Ishikawa (cell line): ENCODE measurements at regions not wholly inside any gene's neighbourhood (a gene's known extent, or its start where the extent isn't known, plus 50 kb on each side); places are given as distances from the start of the nearest gene placed in this dataset.

Experiments used
- CEBPB ChIP-seq: IDR thresholded peaks from 2 replicates; pipeline ENCODE4 v1.6.1; 2012
- CREB1 ChIP-seq: IDR thresholded peaks from 2 replicates; pipeline ENCODE4 v1.6.1; 2012; ENCODE audit warnings: low read depth
- EGR1 ChIP-seq: IDR thresholded peaks from 2 replicates; pipeline ENCODE4 v1.6.1; 2012
- EP300 ChIP-seq: IDR thresholded peaks from 2 replicates; pipeline ENCODE4 v1.6.1; 2012; ENCODE audit warnings: borderline replicate concordance
- FOXM1 ChIP-seq: IDR thresholded peaks from 2 replicates; pipeline ENCODE4 v1.6.1; 2012; ENCODE audit warnings: low read depth, borderline replicate concordance
- NFIC ChIP-seq: IDR thresholded peaks from 2 replicates; pipeline ENCODE4 v1.6.1; 2012
- RAD21 ChIP-seq: IDR thresholded peaks from 2 replicates; pipeline ENCODE4 v1.6.1; 2012; ENCODE audit warnings: low read depth
- REST ChIP-seq: IDR thresholded peaks from 2 replicates; pipeline ENCODE4 v1.6.1; 2012; ENCODE audit warnings: low read depth, mild to moderate bottlenecking
- TAF1 ChIP-seq: IDR thresholded peaks from 2 replicates; pipeline ENCODE4 v1.6.1; 2012; ENCODE audit warnings: low read depth, mild to moderate bottlenecking
- TCF12 ChIP-seq: IDR thresholded peaks from 2 replicates; pipeline ENCODE4 v1.6.1; 2012; ENCODE audit warnings: low read depth
- TEAD4 ChIP-seq: IDR thresholded peaks from 2 replicates; pipeline ENCODE4 v1.6.1; 2012
- YY1 ChIP-seq: IDR thresholded peaks from 2 replicates; pipeline ENCODE4 v1.6.1; 2012; ENCODE audit warnings: low read depth
- ZBTB7A ChIP-seq: IDR thresholded peaks from 2 replicates; pipeline ENCODE4 v1.6.1; 2012; ENCODE audit warnings: low read depth
- TF ChIP-seq, protein P1 (sequence below): IDR thresholded peaks from 2 replicates; pipeline ENCODE4 v1.6.1; 2012
- TF ChIP-seq, protein P2 (sequence below): IDR thresholded peaks from 2 replicates; pipeline ENCODE4 v1.6.1; 2012

DNA sequence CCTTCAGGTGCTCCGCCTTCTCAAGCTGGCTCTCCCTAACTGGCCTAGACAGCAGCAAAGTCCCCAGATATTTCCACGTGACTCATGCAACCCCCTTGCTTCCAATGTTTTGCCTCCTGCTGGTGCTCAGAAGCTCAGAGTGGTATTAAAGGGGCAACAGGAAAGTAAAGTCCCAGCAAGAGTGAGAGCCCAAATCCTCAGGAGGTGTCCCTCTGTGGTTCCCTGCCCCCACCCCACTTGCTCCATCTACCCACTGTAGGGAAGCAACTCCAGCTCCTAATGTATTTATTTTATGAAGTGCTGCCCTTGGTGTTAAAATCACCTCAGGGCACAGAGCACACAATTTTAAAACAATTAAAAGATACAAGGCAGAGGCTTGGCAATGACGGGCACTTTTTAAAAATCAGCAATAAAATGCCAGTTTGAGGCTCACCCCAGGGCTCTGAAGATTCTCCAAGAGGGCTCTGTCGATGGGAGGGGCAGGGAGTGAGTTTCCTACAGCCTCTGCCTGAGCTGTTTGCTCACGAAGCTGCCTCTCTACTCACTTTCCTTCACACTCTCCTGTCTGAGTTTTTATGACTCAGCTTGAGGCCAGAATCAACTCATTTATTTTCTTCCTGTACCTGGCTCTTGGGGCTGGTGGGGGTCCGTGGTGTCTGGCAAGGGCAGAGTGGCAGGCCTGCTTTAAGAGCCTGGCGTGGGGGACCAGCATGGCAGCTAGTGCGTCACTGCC lies 81.9 kb upstream of the MAX start:
- TF ChIP-seq YY1 (no peak), TAF1 (no peak), ZBTB7A (no peak), REST (no peak), RAD21 (no peak), CREB1 (no peak), NFIC (no peak), TEAD4 (no peak), TCF12 (no peak), CEBPB (no peak), FOXM1 (no peak), EGR1 (no peak), EP300 (no peak)
- TF ChIP-seq, protein P1, sequence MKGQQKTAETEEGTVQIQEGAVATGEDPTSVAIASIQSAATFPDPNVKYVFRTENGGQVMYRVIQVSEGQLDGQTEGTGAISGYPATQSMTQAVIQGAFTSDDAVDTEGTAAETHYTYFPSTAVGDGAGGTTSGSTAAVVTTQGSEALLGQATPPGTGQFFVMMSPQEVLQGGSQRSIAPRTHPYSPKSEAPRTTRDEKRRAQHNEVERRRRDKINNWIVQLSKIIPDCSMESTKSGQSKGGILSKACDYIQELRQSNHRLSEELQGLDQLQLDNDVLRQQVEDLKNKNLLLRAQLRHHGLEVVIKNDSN: no peak
- TF ChIP-seq, protein P2, sequence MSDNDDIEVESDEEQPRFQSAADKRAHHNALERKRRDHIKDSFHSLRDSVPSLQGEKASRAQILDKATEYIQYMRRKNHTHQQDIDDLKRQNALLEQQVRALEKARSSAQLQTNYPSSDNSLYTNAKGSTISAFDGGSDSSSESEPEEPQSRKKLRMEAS: no peak

- TF ChIP-seq YY1 (no peak), CEBPB (no peak), ZBTB7A (no peak), RAD21 (no peak), NFIC (no peak), EP300 (no peak), CREB1 (no peak), TEAD4 (no peak), FOXM1 (no peak), TCF12 (no peak), TAF1 (no peak), REST (no peak)
- TF ChIP-seq, protein P2: no peak
- TF ChIP-seq, protein P1: no peak
These were observed 83.5 kb upstream of the MAX start for GRCh38 chr14:65185829-65186228.

DNA sequence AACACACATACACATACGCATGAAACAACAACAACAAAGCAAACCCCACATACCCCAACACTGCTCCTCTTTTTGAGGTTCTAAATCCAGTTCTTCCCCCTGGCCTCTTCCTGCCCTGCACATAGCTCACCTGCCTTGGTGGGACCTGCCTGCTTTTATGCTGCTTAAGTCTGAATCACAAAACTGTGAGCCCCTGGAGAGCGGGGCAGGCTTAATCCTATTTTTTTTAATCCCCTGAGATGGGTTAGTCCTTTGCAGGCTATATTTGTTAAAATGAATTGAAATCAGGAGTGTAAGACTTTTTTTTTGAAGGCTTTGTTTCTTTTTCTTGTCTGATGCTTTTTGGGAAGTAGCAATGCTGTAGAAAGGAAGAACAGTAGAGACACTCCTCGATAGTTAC lies 84.6 kb upstream of the MAX start:
- no peak for TF ChIP-seq REST
- TF ChIP-seq NFIC: no peak
- TF ChIP-seq CEBPB: no peak
- TF ChIP-seq, protein P2: no peak
- no peak for TF ChIP-seq YY1
- TF ChIP-seq TEAD4: no peak
- no peak for TF ChIP-seq EGR1
- no peak for TF ChIP-seq EP300
- no peak for TF ChIP-seq FOXM1
- TF ChIP-seq ZBTB7A: no peak
- TF ChIP-seq TAF1: no peak
- no peak for TF ChIP-seq RAD21
- no peak for TF ChIP-seq TCF12
- no peak for TF ChIP-seq CREB1
